Eye (tissue), 1 donor: ENCODE measurements at regions not wholly inside any gene's neighbourhood (a gene's known extent, or its start where the extent isn't known, plus 50 kb on each side); places are given as distances from the start of the nearest gene placed in this dataset.
A peak's percentile ranks its signal among the peaks of the same experiment; 100 is the strongest.
"Not testable (repeated sequence)": the region's sequence is repeated elsewhere in the genome, so short reads cannot be mapped to it uniquely, and the experiment has no call there.

ENCODE experiments used
- DNase-seq: peaks from one replicate; pipeline ENCODE4 v3.0.0-alpha.2; 2015

GRCh38 chr2:190742431-190742830 is 93.5 kb downstream of the NAB1 start:
- no peak for DNase-seq

GRCh38 chr2:190744041-190744440 is 95.2 kb downstream of the NAB1 start:
- no peak for DNase-seq

GRCh38 chr2:190746971-190747761 is 98.3 kb downstream of the NAB1 start:
- no peak for DNase-seq

GRCh38 chr2:190748966-190749365 is 100.1 kb downstream of the NAB1 start:
- DNase-seq: no peak

GRCh38 chr2:190755772-190756415 is 107.0 kb downstream of the NAB1 start:
- no peak for DNase-seq

GRCh38 chr2:190759749-190760213 is 110.9 kb downstream of the NAB1 start:
- no peak for DNase-seq

GRCh38 chr2:190760353-190761150 is 111.7 kb downstream of the NAB1 start:
- DNase-seq: not testable (repeated sequence)

GRCh38 chr2:190761216-190761615 is 112.3 kb downstream of the NAB1 start:
- DNase-seq: not testable (repeated sequence)

- DNase-seq: no peak
Observed at GRCh38 chr2:190762566-190762965, 113.7 kb downstream of the NAB1 start.

GRCh38 chr2:190763100-190763499 is 114.2 kb downstream of the NAB1 start:
- no peak for DNase-seq

GRCh38 chr2:190763901-190764514 is 115.1 kb downstream of the NAB1 start:
- DNase-seq: no peak

GRCh38 chr2:190765386-190766173 is 115.0 kb upstream of the GLS start:
- no peak for DNase-seq

GRCh38 chr2:190766174-190766572 is 114.4 kb upstream of the GLS start:
- DNase-seq: no peak

- DNase-seq: no peak
Observed at GRCh38 chr2:190766595-190766994, 114.0 kb upstream of the GLS start.

- no peak for DNase-seq
Observed at GRCh38 chr2:190767821-190768220, 112.8 kb upstream of the GLS start.

GRCh38 chr2:190769258-190769657 is 111.4 kb upstream of the GLS start:
- DNase-seq: no peak

GRCh38 chr2:190771726-190772125 is 108.9 kb upstream of the GLS start:
- DNase-seq: no peak

- no peak for DNase-seq
Observed at GRCh38 chr2:190780594-190780993, 100.0 kb upstream of the GLS start.

GRCh38 chr2:190781604-190782198 is 98.9 kb upstream of the GLS start:
- DNase-seq: peak; percentile 64

- no peak for DNase-seq
Observed at GRCh38 chr2:190782264-190782663, 98.4 kb upstream of the GLS start.

GRCh38 chr2:190783513-190784263 is 96.9 kb upstream of the GLS start:
- no peak for DNase-seq
